ENCODE measurements at regions not wholly inside any gene's neighbourhood (a gene's known extent, or its start where the extent isn't known, plus 50 kb on each side); places are given as distances from the start of the nearest gene placed in this dataset.

GRCh38 chr6:159529934-159530333, 163.1 kb downstream of the SOD2 start:
- Mint-ChIP-seq H3K4me1 (no peaks in the 10 kb centered on the region), H3K27ac (no peak overlapping the region), H3K27me3 (peaks cover 32% of the 10 kb centered on the region), H3K4me3 (no peak overlapping the region), H3K9me3 (ENCODE audit: insufficient read depth) (no peaks in the 10 kb centered on the region)
- Histone ChIP-seq H3K4me3 (ENCODE audit: control extremely low read depth in 1 of 5, extremely low read depth in 1 of 5, insufficient read depth in 1 of 5, low read depth in 2 of 5, low read length in 4 of 5) (no peak overlapping the region), H4K20me1 (ENCODE audit: control insufficient read depth, insufficient read depth, low read length, poor library complexity, severe bottlenecking) (no peaks in the 10 kb centered on the region), H3K36me3 (replicated peaks in 1 of 2; ENCODE audit: control extremely low read depth in 1 of 2, control insufficient read depth in 1 of 2, extremely low read depth in 1 of 2, insufficient read depth in 2 of 2, low read length in 1 of 2) (no peaks in the 10 kb centered on the region), H3K4me1 (ENCODE audit: control insufficient read depth in 2 of 2, insufficient read depth in 2 of 2, low read length in 2 of 2) (peaks cover 0 to 9% of the 10 kb centered on the region in 2 donors), H3K27me3 (replicated peaks in 1 of 4; ENCODE audit: control extremely low read depth in 1 of 4, control insufficient read depth in 3 of 4, insufficient read depth in 4 of 4, low read length in 3 of 4) (peaks cover 0 to 3% (median 0%) of the 10 kb centered on the region in 4 experiments), H2AFZ (ENCODE audit: insufficient read depth, low read depth, low read length, poor library complexity, severe bottlenecking) (no peak overlapping the region), H3K9ac (ENCODE audit: low read length) (no peak overlapping the region), H3K27ac (ENCODE audit: low read length in 2 of 2) (no peak overlapping the region), H3K79me2 (ENCODE audit: control insufficient read depth, insufficient read depth, low read length) (no peaks in the 10 kb centered on the region), H3K4me2 (replicated peaks; ENCODE audit: low read depth, low read length, poor library complexity, severe bottlenecking) (no peak overlapping the region), H3K9me3 (ENCODE audit: control extremely low read depth in 1 of 3, control insufficient read depth in 2 of 3, insufficient read depth in 1 of 3, low read length in 2 of 3) (peaks cover 0 to 3% (median 0%) of the 10 kb centered on the region in 3 donors)
- WGBS (ENCODE audit: insufficient coverage) = 100% methylated on average over 6 of the region's 7 CpGs
- ChIA-PET POLR2A (no interaction called here), CTCF (no interaction called here)
- DNase-seq = no peak
- TF ChIP-seq CTCF (IDR thresholded peaks at IDR 0.05) = no peak
- no peak for TF ChIP-seq EZH2 (IDR thresholded peaks at IDR 0.05; ENCODE audit: borderline replicate concordance, insufficient read depth, low read depth, low read length, poor library complexity, severe bottlenecking)
- ATAC-seq (ENCODE audit: low read depth) = no peak
- intact Hi-C loops (cut with micrococcal nuclease) = no loop called here

- Histone ChIP-seq H3K79me2 (ENCODE audit: control insufficient read depth, insufficient read depth, low read length) (no peaks in the 10 kb centered on the region), H2AFZ (ENCODE audit: insufficient read depth, low read depth, low read length, poor library complexity, severe bottlenecking) (no peak overlapping the region), H3K27me3 (replicated peaks in 1 of 4; ENCODE audit: control extremely low read depth in 1 of 4, control insufficient read depth in 3 of 4, insufficient read depth in 4 of 4, low read length in 3 of 4) (peaks cover 0 to 3% (median 0%) of the 10 kb centered on the region in 4 experiments), H3K4me2 (replicated peaks; ENCODE audit: low read depth, low read length, poor library complexity, severe bottlenecking) (no peak overlapping the region), H3K9ac (ENCODE audit: low read length) (no peak overlapping the region), H3K4me3 (ENCODE audit: control extremely low read depth in 1 of 5, extremely low read depth in 1 of 5, insufficient read depth in 1 of 5, low read depth in 2 of 5, low read length in 4 of 5) (no peak overlapping the region), H3K36me3 (replicated peaks in 1 of 2; ENCODE audit: control extremely low read depth in 1 of 2, control insufficient read depth in 1 of 2, extremely low read depth in 1 of 2, insufficient read depth in 2 of 2, low read length in 1 of 2) (no peaks in the 10 kb centered on the region), H3K9me3 (ENCODE audit: control extremely low read depth in 1 of 3, control insufficient read depth in 2 of 3, insufficient read depth in 1 of 3, low read length in 2 of 3) (peaks cover 0 to 3% (median 0%) of the 10 kb centered on the region in 3 donors), H3K4me1 (ENCODE audit: control insufficient read depth in 2 of 2, insufficient read depth in 2 of 2, low read length in 2 of 2) (peaks cover 0 to 9% of the 10 kb centered on the region in 2 donors), H4K20me1 (ENCODE audit: control insufficient read depth, insufficient read depth, low read length, poor library complexity, severe bottlenecking) (no peaks in the 10 kb centered on the region), H3K27ac (ENCODE audit: low read length in 2 of 2) (no peak overlapping the region)
- DNase-seq = no peak
- Mint-ChIP-seq H3K27me3 (peaks cover 40% of the 10 kb centered on the region), H3K27ac (no peak overlapping the region), H3K9me3 (ENCODE audit: insufficient read depth) (no peaks in the 10 kb centered on the region), H3K4me1 (no peaks in the 10 kb centered on the region), H3K4me3 (no peak overlapping the region)
- CTCF ChIA-PET = no interaction called here
- no peak for TF ChIP-seq EZH2 (IDR thresholded peaks at IDR 0.05; ENCODE audit: borderline replicate concordance, insufficient read depth, low read depth, low read length, poor library complexity, severe bottlenecking)
- 83% methylated on average over 1 of the region's 1 CpG for WGBS (ENCODE audit: insufficient coverage)
- POLR2A ChIA-PET = no interaction called here
- ATAC-seq (ENCODE audit: low read depth) = no peak
- intact Hi-C loops (cut with micrococcal nuclease) = no loop called here
These were observed 165.7 kb downstream of the SOD2 start for GRCh38 chr6:159527351-159527750.

All from B cell (primary cell).